ENCODE measurements at regions not wholly inside any gene's neighbourhood (a gene's known extent, or its start where the extent isn't known, plus 50 kb on each side); places are given as distances from the start of the nearest gene placed in this dataset.
A peak's percentile ranks its signal among the peaks of the same experiment; 100 is the strongest.
"Not testable (repeated sequence)": the region's sequence is repeated elsewhere in the genome, so short reads cannot be mapped to it uniquely, and the experiment has no call there.

DNA sequence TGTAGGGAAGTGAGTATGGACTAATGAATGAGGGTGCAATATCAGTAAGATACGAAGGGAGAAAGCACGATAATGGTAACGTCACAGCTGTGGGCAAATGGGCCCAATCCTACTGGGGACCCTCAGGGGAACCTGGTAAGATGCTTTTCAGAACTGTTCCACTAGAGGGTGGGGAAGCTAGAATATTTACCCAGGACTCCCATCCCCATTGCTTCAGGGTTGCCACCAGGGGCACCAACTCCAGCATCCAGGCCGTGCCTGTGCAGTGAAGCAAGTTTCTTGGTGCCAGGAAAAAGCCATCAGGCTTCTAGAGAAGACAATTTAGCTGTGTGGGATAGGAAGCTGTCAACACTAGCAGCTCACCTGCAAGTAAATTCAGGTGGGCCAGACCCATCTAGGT is 409.3 kb downstream of the AGTPBP1 start:
- DNase-seq: no peak

GRCh38 chr9:85331626-85332025 is 410.1 kb downstream of the AGTPBP1 start:
- DNase-seq: no peak

DNA sequence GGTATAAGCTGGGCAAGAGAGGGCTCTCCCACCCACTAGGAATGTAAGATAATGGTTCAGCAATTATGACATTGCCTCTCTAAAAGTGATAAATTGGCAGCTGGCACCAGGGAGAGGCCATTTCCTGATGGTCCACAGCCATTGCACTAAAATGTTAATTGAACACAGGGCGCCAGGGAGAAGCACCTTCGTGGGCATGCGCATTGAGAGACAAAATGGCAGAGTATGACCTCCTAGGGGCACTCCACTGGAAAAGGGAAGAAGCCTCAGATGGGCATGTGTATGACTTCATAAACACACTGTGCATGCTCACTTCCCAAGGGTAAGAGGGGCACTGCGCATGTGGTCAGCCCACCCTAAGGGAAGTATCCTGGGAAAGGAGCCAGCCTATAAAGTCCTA is 419.2 kb downstream of the AGTPBP1 start:
- DNase-seq: no peak

DNA sequence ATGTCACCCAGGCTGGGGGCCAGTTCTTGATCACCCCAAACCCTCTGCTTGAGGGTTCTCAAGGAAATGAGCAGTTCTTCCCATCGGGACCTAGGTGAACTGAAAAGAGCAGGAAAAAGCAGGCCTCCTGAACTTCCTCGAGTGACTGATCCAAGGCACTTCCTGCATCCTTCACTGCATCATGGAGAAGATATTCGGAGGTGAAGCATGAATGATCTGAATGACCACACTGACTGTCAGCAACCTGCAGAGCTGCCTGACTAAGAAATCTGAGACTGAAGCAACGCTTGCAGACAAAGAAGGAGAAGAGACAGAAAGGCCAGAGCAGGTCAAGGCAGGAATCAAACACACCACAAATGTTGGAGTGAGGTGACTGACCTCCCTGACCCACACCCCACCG is 420.2 kb downstream of the AGTPBP1 start:
- no peak for DNase-seq

DNA sequence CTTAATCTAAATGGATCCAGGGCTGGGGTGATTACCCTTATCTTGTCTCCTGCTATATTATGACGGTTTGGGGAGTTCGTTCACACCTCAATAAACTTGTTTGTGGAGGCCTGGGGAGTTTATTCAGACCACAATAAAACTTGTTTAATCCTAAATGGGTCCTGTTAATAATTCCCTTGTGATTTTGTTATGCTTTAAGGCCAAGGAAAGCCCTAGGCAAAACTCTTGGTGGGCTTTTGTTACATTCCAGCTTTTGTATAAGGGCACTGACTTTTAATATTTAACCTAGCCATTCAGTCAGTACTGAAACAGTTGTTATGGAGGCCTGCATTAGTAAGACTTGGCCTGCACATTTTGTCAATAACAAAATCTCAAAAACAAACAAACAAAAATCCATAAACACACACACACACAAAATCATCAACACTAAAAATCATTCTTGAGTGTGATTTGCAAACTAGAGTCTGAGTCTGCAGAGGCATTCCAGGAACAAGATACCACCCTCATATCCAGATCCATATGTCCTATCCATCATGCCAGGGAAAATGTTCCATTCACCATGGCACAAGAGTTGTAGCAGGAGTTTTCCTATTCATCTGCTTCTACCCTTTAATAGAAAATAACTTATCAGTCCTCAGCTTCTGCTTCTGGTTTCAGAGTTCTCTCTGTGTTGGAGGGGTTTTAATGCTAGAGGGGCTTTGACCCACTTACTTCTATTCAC is 421.7 kb downstream of the AGTPBP1 start:
- DNase-seq: no peak

DNA sequence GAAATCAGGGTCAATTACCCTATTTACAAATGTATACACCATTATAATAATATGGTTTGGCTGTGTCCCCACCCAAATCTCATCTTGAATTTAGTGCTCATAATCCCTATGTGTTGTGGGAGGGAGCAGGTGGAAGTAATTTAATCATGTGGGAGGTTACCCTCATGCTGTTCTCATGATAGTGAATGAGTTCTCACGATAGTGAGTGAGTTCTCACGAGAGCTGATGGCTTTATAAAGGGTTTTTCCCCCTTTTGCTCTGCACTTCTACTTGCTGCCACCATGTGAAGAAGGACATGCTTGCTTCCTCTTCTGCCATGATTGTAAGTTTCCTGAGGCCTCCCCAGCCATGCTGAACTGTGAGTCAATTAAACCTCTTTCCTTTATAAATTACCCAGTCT is 426.2 kb downstream of the AGTPBP1 start:
- not testable (repeated sequence) for DNase-seq

- no peak for DNase-seq
Observed at GRCh38 chr9:85310573-85310972, 431.2 kb downstream of the AGTPBP1 start.

GRCh38 chr9:85303757-85304134 is 438.0 kb downstream of the AGTPBP1 start:
- DNase-seq: no peak

GRCh38 chr9:85302938-85303756 is 438.6 kb downstream of the AGTPBP1 start:
- DNase-seq: no peak

DNA sequence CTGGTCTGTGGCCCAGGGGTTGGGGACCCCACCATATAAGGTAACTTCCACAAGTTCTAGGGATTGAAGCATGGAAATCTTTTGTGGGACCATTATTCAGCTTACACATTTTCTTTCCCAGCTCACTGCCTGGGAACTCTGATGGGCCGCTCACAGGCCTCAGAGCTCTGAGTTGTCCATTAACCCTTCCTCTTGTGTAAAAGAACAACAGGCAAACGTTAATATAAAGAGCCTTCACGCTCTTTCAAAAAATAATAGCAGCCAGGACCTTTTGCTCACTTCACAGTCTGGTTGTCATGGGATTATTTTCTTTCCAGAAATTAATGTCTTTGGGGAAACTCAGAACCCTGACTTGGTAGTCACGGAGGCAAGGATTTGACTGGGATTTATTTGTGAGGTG is 443.3 kb downstream of the AGTPBP1 start:
- no peak for DNase-seq

- DNase-seq: not testable (repeated sequence)
Observed at GRCh38 chr9:85295244-85295643, 446.5 kb downstream of the AGTPBP1 start.

GRCh38 chr9:85292261-85292660 is 449.5 kb downstream of the AGTPBP1 start:
- no peak for DNase-seq

DNA sequence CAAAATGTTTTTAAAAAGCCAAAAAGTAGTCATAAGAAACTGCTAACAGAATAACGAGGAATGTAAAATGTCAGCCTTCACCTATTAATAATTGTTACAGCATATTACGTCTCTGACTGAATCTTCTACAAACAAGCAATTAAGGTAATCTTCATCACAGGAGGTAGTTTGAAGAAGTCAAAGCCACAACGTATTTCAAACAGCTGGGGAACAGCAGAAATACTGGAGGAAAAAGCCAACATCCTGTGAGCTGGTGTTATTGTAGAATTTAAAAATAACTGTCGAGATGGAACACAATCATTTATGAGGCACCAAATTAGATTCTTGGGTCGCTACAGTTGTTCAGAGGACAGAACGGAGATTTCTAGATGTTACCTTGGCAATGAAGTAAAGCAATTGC is 450.5 kb downstream of the AGTPBP1 start:
- DNase-seq: no peak

GRCh38 chr9:85290019-85290418 is 451.7 kb downstream of the AGTPBP1 start:
- DNase-seq: no peak

GRCh38 chr9:85289142-85289541 is 452.6 kb downstream of the AGTPBP1 start:
- no peak for DNase-seq

DNA sequence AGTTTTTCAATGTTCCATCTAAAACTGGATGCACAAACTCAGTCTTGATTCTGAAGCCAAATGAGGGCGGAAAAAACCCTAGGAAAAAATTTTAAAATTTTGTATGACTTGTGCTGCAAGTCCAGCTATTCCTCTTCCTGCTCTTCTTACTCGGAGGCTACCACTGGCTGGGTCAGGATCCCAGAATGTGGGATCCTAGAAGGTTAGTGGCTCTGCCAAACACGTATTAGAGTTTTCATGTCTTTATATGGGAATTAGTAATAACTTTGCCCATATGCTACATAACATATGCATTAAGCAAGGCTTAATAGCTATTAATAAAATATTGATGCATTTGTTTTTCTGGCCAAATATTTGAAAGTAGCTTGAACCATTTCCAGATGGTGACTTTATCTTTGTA is 458.3 kb downstream of the AGTPBP1 start:
- DNase-seq: no peak

- DNase-seq: no peak
Observed at GRCh38 chr9:85278769-85279168, 463.0 kb downstream of the AGTPBP1 start.

DNA sequence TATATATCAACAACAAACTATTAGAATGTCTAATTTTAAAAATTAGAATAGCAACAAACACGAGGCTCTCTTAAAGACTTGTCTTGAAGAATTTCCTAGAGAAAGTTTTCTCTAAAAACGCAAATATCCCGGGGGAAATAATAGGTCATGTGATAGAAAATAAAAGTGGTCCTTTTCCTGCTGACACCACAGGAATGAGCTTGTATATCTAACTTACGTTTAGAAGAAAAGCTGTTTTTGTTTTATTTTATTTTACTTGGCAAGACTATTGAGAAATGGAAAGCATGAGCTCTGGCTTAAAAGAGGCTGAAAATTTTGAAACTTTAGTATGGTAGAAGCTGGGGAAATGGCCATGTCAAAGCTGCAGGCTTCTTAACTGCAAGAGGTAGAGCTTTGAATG is 465.0 kb downstream of the AGTPBP1 start:
- no peak for DNase-seq

DNA sequence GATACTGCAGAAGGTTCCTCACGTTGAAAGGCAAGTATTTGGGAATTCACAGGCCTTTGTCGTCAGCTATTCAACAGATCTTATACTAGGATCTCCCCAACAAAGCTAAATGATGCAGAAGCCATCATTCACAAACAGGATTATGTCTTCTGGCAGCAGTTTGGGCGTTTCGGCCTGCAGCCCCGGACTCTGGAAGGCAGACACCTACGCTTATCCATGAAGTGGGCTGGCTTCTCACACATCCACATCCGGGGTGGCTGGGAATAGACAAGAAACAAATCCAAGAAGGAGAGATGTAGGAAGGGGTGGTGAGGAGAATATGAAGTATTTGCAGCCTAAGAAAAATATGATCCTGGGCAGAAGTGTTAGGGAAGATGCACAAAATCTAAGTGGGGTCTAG is 471.9 kb downstream of the AGTPBP1 start:
- no peak for DNase-seq

DNA sequence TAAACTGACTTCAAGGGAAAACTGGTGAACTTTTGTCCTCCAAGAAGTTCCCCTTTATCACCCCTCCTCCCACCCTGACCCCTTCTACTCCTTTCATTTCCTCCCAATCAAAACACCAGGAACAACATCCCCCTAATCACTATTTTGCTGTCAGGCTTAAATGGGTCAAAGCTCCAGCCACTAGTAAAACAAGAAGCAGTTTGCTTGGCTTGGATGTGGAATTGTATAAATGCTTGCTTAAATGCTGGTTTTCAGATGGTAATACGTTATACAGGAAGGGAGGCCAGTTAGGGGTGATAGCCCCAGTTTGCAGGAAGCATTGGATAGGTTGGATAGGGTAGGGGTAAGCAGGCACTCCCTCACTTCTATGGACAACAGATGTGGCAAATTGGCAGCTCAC is 473.6 kb downstream of the AGTPBP1 start:
- peak; percentile 15 for DNase-seq

DNA sequence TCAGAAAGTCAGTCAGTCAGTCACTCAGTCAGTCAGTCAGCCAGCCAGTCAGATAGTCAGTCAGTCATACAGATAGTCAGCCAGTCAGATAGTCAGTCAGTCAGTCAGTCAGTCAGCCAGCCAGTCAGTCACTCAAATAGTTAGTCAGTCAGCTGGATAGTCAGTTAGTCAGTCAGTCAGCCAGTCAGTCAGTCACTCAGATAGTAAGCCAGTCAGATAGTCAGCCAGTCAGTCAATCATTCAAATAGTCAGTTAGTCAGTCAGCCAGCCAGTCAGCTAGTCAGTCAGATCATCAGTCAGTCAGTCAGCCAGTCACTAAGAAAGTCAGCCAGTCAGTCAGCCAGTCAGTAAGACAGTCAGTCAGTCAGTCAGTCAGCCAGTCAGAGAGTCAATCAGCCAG is 477.1 kb downstream of the AGTPBP1 start:
- no peak for DNase-seq

DNA sequence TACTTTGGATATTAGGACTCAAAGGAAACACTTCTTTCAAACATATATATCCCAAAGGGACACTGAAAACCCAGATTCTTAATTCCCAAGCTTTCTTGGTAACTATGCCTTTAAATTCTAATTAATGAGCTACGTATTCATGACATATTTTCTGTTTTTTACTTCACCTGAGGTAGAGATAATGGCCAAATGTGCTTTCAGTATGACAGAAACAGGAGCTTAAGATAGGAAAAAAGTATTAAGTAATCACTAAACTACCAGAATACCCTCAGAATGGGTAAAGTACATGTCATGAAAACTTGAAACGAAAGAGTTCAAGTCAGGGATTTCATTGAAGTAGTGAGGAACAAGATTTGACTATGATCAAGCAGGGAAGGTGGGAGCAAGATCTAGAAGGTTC is 478.5 kb downstream of the AGTPBP1 start:
- DNase-seq: no peak

GRCh38 chr9:85262333-85262732 is 479.4 kb downstream of the AGTPBP1 start:
- DNase-seq: no peak
